GM21723 (cell line): ENCODE measurements at regions not wholly inside any gene's neighbourhood (a gene's known extent, or its start where the extent isn't known, plus 50 kb on each side); places are given as distances from the start of the nearest gene placed in this dataset.
"Not testable (repeated sequence)": the region's sequence is repeated elsewhere in the genome, so short reads cannot be mapped to it uniquely, and the experiment has no call there.

Experiments used
- ATAC-seq: cut with Tn5 transposase; IDR thresholded peaks from one replicate; pipeline ENCODE4 v1.9.1; 2021; ENCODE audit warnings: mild to moderate bottlenecking, moderate library complexity; ENCODE audit not compliant: unreplicated experiment

- ATAC-seq, result no peak
These were observed 282.1 kb downstream of the SHOX start for GRCh38 chrX:912677-913076.

GRCh38 chrX:909068-909467 lies 278.5 kb downstream of the SHOX start:
- ATAC-seq, result not testable (repeated sequence)

GRCh38 chrX:906586-906985 lies 276.0 kb downstream of the SHOX start:
- no peak for ATAC-seq

- ATAC-seq, result no peak
These were observed 275.4 kb downstream of the SHOX start for GRCh38 chrX:905848-906566.

- no peak for ATAC-seq
These were observed 272.5 kb downstream of the SHOX start for GRCh38 chrX:903116-903515.

- ATAC-seq, result no peak
These were observed 265.7 kb downstream of the SHOX start for GRCh38 chrX:896256-896655.

GRCh38 chrX:889966-890651 lies 259.5 kb downstream of the SHOX start:
- ATAC-seq, result no peak

- not testable (repeated sequence) for ATAC-seq
These were observed 257.1 kb downstream of the SHOX start for GRCh38 chrX:887724-888123.

GRCh38 chrX:883588-883987 lies 253.0 kb downstream of the SHOX start:
- no peak for ATAC-seq

- not testable (repeated sequence) for ATAC-seq
These were observed 249.4 kb downstream of the SHOX start for GRCh38 chrX:879756-880698.

GRCh38 chrX:874061-874460 lies 243.5 kb downstream of the SHOX start:
- no peak for ATAC-seq

GRCh38 chrX:873016-873415 lies 242.4 kb downstream of the SHOX start:
- no peak for ATAC-seq

- no peak for ATAC-seq
These were observed 241.5 kb downstream of the SHOX start for GRCh38 chrX:872090-872489.

GRCh38 chrX:871626-872025 lies 241.0 kb downstream of the SHOX start:
- no peak for ATAC-seq

- no peak for ATAC-seq
These were observed 237.5 kb downstream of the SHOX start for GRCh38 chrX:867966-868647.

GRCh38 chrX:867502-867901 lies 236.9 kb downstream of the SHOX start:
- ATAC-seq, result no peak

- no peak for ATAC-seq
These were observed 235.9 kb downstream of the SHOX start for GRCh38 chrX:866441-866990.

GRCh38 chrX:865422-865821 lies 234.8 kb downstream of the SHOX start:
- ATAC-seq, result no peak

- no peak for ATAC-seq
These were observed 231.3 kb downstream of the SHOX start for GRCh38 chrX:861921-862320.

- ATAC-seq, result no peak
These were observed 230.8 kb downstream of the SHOX start for GRCh38 chrX:861340-861890.
